ENCODE measurements at regions not wholly inside any gene's neighbourhood (a gene's known extent, or its start where the extent isn't known, plus 50 kb on each side); places are given as distances from the start of the nearest gene placed in this dataset.
"Not testable (repeated sequence)": the region's sequence is repeated elsewhere in the genome, so short reads cannot be mapped to it uniquely, and the experiment has no call there.

DNA sequence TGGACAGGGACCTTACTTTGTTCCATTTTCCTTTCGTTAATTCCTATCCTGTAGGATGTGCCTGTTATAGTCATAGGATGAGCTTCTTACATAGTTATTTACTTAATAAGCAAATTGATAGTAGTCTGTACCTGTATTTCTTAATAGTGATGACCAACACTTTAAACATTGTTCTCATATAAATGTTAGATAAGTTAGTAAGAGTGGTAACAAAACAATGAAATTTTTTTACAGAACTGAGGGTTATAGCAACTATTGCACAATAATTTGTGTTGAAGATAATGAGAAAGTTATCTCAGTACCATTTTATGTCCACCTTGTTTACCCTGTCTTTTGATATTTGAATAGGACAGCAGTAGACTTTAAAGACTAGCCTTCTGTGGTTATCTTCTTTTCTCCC lies 162.9 kb upstream of the ELL2 start:
- no peak for DNase-seq

DNA sequence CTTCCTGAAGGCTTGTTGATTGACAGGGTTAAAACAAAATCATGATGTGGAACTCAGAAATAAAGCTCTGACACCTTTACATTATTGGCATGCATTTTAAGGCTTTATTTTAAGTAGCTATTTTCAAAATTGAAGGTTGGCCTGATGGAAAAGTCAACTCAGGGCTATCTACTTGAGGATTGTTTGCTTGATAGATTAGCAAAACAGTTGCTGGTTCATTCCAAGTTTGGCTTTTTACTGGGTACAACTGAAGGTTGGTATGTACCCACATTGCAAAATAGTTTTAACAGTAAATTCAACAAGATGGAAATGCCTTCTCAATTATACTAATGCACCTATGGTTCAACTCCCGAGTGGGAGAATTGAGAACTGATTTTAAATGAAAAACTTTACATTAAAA lies 161.8 kb upstream of the ELL2 start:
- no peak for DNase-seq

DNA sequence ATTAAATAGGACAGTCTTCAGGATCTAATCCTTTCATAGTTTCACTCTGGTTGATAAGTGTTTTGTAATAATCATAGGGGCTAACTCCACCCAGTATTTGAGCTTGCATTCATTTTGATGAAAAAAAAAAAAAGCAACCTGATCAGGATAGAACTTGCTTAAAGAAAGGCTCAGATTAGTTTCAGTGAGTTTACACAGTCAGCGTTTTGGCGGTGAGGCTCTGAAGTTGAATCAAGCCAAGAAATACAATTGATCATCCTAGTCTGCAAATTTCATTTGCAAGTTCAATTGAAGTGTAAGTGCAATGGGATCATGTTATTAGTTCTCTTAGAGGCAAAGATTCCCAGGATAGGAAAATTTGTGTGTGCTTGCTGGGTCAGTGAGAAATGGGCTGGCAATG lies 159.7 kb upstream of the ELL2 start:
- no peak for DNase-seq

DNA sequence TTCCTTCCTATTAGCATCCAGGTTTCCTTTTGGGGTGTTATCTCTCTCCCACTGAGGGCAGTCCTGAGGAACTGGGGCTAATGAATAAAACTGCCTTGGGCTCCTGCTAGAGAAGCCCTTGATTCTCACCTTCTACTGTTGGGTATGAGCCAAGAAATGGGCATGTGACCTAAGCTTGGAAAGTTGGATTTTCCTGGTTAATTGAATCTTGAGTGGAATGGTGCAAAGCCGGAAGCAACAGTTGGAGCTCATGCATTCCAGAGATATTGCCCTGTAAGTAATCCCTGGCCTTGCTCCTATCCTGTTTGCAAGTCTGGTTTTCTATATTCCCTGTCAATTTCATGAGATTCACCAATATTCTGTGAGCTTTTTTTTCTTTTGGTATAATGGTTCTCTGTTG lies 158.5 kb upstream of the ELL2 start:
- no peak for DNase-seq

DNA sequence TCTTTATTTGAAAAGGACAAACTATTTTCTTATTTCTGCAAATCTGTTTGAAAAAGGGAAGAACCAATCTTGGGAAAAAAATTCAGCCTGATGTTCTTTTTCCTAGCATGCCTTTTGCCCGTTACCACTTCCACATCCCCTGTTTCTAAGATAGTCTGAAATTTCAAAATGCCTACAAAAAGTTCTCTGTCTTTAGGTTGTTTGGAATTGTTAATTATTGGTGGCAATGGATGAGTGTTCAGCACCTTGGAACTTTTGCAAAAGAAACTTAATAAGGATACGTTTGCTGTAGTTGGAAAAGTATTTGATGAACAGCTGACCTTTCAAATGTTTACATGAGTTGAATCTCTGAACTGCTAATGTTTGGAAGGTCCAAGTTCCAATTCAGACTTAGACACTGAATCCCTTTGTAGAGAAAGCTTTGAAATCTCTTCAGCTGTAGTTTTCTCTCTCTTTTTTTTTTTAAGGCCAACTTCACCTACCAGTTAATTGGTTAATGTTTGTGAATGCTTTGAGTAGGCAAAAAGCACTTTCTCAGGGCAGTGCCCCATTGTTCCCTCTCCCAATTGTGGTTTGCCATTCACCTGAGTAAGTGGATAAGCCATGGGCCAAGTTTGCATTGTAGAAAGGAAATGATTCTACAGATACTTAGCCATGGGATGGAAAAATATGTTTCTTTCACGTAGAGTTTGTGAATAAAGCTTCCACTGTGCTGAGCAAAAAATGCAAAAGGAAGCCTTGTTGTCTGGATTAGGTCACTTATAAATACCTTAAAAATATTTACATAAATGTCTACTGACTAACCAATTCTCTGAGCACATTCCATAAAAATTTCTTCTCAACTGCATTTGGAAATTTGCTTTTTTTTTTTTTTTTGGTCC lies 156.4 kb upstream of the ELL2 start:
- DNase-seq: no peak

DNA sequence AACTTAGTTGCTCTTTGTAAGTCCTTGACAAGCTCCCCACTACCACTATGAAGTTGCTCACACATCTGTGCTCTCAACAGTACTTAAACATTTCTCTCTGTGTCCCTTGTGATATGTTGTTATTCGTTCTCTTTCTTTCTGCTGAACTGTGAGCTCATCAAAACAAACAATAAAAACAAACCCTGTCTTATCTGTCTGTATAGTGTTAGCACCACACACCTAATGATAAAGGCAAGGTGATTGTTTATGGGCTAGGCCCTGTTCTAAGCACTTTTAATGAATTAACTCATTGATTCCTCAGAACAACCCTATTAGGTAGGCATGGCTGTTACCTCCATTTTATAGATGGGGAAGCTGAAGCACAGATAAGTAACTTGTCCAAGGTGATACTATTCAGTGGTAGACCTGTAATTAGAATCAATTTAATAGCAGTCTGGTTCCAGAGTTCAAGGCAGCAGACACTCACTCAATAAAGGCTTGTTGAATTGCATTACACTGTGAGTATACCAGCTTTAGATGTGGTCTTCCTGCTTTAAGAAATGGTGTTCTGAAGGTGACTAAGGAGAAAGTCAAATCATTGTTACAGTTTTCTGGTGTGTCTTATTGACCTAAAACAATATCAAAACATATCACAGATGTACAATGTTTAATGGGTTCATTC lies 153.6 kb upstream of the ELL2 start:
- no peak for DNase-seq

DNA sequence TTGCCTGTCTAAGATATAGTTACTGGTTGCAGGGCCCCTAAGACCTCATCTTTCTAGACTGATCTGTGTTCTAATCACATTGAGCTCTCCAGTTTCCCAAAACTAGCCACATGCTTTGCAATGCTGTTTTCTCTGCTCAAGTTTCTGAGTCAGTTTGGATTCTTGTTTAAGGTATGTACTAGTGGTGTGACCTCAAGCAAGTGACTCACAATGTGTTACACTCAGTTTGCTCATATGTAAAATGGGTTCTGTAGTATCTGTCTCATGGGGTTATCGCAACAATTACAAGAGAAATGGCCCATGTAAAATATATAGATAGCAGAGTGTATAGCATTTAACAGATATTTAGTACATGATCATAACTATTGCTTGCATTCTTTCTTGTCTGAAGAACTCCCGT lies 153.1 kb upstream of the ELL2 start:
- DNase-seq: no peak

DNA sequence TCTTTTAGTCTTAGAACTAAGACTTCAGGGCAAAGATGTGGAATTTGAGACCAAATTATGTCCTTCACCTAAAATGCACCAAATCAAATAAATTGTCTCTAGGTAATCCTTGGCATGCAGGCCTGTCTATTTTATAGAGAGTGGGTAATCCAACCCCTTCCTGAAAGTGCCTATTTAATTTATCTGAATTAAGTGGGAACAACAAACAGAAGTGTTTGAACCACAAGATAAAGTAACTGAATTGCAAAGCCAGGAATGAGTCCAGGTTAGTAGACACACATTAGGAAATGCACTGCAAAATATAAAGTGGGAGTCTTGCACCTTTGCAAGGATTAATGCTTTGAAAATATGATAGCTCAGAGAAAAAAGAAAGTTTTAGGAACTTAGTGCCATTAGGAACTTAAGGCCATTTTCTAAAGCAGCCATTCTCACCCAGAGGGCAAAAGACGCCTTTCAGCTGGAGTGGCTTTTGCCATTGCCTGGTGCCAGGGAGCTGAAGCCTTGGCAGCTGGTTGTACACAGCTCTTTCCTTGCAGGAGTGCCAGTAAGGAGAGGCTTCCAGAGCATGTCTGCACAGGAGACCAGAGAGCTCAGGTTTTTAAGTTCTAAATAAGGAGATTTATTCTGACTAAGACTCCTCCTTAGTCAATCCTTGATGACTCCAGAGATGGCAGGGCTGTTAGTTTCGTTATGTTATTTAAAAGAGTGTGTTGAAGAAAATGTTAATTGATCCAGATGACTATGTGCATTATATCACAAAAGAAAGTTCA lies 151.7 kb upstream of the ELL2 start:
- DNase-seq: no peak

DNA sequence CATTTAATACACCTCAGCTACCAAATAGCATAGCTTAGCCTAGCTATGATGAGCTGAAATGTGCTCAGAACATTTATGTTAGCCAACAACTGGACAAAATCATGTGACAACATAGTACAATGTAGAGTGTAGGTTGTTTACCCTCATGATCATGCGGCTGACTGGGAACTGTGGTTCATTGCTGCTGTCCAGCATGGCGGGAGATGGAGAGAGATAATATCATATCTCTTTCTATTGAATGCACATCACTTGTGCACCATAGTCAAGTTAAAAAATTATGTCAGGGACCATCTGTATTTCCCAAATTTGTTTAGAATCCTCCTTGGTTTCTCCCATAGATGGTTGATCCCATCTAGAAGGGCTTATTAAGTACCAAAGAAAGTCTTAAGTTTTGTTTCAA lies 151.1 kb upstream of the ELL2 start:
- no peak for DNase-seq

DNA sequence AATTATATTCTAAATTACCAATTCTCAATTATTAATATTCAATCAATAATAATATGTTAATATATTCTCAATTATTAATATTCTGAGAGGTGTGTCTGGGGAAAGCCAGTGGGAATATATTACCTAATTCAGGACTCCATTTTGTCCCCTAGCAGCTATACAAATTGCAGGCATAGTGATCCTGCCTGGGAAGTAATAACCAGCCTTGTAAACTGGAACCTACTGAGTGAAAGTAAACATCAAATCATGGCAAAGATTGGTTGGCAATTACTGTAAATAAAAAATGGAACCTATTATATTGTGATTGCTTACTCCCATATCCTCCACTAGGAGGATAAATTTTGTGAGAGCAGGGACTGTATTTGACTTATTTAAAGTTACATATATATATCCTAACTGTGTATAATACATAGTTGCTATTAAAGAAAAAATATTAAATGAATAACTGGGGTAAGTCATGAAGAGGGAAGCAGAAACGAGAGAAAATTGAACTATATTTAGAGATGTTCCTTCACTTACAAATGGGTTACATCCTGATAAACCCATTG lies 150.5 kb upstream of the ELL2 start:
- no peak for DNase-seq

DNA sequence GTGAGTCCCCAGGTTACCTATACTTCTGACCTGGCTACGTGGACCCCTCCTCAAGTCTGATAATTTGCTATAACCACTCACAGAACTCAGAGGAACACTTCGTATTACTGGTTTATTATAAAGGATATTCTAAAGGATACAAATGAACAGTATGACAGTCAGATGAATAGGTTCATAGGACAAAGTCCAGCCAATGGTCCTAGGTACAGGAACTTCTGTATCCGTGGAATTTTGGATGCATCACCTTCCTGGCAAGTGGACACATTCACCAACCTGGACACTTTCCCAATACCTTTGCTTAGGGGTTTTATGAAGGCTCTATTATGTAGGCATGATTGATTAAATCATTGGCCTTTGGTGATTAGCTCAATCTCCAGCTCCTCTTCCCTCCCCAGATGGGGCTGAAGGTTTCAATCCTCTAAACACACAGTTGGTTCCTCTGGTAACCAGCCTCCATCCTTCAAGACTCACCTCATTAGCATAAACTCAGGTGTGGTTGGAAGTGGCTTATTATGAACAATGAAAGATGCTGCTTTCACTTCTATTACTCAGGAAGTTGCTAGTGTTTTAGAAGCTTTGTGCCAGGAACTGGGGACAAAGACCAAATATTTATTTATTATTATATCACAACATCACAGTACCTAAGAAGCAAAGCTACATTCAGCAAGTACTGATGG lies 149.6 kb upstream of the ELL2 start:
- DNase-seq: no peak

DNA sequence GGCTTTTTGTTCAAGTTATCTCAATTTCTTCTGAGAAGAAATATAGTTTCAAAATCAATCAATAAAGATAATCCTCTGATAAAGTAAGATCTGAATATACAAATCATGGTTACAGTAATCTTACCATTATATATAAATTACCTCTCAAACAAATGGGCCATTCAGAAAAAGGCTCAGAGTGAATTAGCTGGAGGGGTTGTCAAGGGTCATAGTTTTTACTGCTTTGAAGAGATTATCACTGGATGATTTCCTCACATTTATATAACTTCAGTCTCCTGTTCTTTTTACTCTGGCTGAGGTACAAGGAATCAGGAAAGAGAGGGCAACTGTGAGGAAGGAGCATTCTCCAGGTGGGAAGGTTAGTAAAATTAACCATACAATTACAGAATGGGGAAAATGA lies 148.6 kb upstream of the ELL2 start:
- no peak for DNase-seq

DNA sequence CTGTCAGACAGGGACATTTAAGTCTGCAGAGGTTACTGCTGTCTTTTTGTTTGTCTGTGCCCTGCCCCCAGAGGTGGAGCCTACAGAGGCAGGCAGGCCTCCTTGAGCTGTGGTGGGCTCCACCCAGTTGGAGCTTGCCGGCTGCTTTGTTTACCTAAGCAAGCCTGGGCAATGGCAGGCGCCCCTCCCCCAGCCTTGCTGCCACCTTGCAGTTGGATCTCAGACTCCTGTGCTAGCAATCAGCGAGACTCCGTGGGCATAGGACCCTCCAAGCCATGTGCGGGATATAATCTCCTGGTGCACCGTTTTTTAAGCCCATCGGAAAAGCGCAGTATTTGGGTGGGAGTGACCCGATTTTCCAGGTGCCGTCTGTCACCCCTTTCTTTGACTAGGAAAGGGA lies 147.0 kb upstream of the ELL2 start:
- not testable (repeated sequence) for DNase-seq

DNA sequence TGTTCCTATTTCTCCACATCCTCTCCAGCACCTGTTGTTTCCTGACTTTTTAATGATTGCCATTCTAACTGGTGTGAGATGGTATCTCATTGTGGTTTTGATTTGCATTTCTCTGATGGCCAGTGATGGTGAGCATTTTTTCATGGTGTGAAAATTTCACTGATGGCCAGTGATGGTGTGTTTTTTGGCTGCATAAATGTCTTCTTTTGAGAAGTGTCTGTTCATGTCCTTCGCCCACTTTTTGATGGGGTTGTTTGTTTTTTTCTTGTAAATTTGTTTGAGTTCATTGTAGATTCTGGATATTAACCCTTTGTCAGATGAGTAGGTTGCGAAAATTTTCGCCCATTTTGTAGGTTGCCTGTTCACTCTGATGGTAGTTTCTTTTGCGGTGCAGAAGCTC lies 142.2 kb upstream of the ELL2 start:
- DNase-seq: not testable (repeated sequence)

DNA sequence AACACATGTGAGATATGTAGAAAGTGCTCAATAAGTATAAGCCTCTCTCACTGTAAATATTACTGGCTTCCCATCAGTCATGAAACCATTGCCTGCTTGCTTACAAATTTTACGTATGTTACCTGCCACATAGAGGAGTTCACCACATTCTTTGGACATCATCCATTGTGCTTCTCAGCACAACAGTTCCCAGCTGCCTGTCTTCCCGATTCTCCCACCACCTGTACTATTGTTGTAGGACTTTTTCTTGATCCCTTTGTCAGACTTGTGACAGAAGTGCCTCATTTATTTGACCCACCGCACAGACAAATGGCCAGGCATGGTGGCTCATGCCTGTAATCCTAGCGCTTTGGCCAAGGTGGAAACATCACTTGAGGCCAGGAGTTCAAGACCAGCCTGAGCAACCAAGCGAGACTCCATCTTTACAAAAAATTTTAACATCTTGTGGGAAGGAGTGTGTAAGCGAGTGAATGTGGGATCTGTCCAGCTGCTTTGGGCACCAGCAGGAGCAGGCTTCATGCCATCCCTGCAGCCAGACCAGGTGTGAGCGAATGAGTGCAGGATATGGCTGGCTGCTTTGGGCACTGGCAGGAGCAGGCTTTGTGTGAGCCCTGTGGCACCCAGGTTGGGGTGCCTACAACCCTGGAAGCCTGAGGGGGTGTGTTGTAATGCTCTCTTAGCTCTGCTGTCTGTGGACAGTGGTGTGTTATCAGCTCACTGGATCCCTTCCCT lies 139.9 kb upstream of the ELL2 start:
- no peak for DNase-seq

DNA sequence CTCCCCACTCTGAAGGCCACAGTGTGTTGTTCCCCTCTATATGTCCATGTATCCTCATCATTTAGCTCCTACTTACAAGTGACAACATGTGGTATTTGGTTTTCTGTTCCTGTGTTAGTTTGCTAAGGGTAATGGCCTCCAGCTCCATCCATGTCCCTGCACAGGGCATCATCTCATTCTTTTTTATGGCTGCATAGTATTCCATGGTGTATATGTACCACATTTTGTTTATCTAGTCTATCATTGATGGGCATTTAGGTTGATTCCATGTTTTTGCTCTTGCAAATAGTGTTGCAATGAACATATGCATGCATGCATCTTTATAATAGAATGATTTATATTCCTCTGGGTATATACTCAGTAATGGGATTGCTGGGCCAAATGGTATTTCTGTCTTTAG lies 135.8 kb upstream of the ELL2 start:
- DNase-seq: not testable (repeated sequence)

DNA sequence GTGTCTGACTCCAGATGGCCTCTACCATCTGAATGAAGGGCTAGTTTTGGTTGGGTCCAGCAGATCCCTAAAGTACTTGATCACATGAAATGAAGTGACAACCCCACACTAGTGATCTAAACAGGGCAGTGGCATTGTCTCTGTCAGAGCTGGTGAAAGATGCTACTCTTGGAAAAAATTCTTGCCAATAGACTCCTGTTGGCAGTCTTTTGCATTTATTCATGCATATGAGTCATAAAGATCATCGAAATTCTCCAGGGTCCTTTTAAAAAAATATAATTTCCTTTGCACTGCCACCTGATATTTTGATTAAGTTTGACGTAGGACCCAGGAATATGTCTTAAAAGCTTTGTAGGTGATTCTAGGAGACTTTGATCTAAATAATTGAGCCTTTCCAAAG lies 135.1 kb upstream of the ELL2 start:
- DNase-seq: no peak

DNA sequence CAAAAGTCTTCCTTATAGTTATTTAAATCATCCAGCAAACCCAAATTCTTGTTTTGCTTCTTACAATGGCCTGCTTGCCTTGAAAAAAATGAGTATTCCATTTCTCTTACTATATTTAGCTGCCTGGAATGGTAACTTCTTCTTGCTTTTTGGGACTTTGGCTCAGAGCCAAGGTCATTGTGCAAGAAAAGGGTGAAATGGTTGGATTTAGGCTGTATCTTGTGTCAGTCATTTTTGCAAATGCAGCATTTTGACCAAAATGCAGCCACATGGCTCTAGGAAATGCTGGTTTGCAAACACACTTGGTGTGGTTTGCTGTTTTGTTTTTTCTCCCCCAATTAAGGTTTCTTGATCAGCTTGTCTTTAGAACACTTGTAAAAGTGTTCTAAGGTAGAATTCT lies 133.3 kb upstream of the ELL2 start:
- DNase-seq: no peak

DNA sequence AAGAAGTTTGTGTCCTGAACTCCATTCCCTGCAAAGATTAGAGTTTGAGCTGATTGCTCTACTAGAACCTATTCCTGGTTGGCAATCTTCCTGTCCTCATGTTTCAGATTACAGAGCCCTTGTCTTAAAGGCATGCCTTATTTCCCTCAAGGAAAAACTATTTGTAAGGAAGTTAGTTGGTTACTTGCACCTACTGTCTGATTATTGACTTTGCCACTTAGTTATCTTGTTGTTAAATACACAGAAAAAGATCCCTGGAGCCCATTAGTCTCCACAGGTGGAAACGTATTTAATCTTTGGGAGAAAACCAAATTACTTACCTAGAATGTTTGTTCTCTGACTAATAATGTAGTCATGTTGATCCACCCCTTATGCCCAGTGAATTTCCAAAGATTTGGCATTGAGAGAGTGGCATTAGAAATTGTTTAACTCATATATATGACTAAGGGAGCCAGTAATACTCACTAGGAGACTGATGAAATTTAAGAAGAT lies 132.3 kb upstream of the ELL2 start:
- DNase-seq: no peak

DNA sequence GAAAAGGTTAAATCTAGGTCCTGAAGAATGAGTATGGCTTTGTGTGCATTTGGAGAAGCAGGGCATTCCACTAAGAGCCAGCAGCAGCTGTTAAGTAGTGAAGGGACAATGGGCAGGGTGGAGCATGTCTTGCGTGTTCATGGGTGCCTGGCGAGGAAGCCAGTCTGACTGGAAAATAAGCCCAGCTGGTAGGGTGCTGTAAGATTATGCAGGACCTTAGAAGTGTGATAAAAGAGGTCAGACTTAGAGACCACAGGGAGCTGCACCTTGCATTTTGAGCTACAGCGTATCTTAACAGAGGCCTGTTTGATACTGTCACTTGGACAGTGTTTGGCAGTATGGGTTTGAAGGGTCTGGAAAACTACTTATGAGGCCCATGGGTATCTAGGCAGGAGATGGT lies 131.7 kb upstream of the ELL2 start:
- DNase-seq: no peak

DNA sequence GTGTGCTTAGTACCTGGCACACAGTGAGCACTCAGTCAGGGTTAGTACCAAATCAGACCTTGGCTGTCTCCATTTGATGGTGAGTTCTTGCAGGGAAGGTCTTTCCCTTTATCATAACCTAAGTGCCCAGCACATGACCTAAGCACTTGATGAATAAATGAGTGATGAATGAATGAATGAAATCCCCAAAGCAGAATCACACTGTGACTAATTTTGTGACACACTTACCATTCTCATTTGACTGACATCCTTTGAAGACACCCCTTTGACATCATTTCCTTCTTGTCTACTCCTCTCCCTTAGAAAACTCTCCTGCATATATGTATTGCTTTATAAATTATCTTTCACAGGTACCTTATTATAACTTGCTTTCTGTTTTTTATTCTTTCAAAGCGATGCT lies 130.2 kb upstream of the ELL2 start:
- no peak for DNase-seq

DNA sequence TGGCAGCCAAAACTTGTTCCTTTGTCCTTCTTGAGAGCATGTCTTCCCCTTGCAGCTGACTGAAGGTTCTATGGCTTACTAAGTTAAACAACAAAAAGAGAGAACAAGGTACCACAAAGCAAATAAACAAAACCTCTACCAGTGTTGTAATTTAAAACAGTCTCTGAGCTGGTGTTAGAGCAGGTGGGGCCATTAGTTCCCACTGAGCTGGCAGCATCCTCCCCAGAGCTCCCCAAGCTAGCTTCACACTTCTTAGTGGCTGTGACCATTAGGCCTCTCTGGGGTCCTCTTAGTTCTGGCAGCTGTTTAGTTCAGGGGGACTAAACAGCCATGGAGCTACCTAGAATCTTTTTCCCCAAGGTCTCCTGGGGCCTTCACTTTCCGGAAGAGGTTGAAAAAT lies 128.6 kb upstream of the ELL2 start:
- DNase-seq: no peak
